ENCODE measurements at regions not wholly inside any gene's neighbourhood (a gene's known extent, or its start where the extent isn't known, plus 50 kb on each side); places are given as distances from the start of the nearest gene placed in this dataset.
"Not testable (repeated sequence)": the region's sequence is repeated elsewhere in the genome, so short reads cannot be mapped to it uniquely, and the experiment has no call there.

GRCh38 chr16:58850678-58851020 lies 116.5 kb upstream of the GOT2 start:
- no peaks in the 10 kb centered on the region for H3K36me3 ChIP-seq
- WGBS, 2 donors (ENCODE audit: low coverage in 1 of 2) = 70% methylated on average over 3 of the region's 3 CpGs; no CpG with 5 or more reads in 1 of the 2 donors
- no peak for TF ChIP-seq POLR2A (IDR thresholded peaks at IDR 0.05)
- TF ChIP-seq POLR2AphosphoS5 (IDR thresholded peaks at IDR 0.05) = no peak
- no peak for TF ChIP-seq EP300 (IDR thresholded peaks at IDR 0.05; ENCODE audit: low read depth)
- TF ChIP-seq, protein P1, sequence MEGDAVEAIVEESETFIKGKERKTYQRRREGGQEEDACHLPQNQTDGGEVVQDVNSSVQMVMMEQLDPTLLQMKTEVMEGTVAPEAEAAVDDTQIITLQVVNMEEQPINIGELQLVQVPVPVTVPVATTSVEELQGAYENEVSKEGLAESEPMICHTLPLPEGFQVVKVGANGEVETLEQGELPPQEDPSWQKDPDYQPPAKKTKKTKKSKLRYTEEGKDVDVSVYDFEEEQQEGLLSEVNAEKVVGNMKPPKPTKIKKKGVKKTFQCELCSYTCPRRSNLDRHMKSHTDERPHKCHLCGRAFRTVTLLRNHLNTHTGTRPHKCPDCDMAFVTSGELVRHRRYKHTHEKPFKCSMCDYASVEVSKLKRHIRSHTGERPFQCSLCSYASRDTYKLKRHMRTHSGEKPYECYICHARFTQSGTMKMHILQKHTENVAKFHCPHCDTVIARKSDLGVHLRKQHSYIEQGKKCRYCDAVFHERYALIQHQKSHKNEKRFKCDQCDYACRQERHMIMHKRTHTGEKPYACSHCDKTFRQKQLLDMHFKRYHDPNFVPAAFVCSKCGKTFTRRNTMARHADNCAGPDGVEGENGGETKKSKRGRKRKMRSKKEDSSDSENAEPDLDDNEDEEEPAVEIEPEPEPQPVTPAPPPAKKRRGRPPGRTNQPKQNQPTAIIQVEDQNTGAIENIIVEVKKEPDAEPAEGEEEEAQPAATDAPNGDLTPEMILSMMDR (IDR thresholded peaks at IDR 0.05) = no peak
- H3K9me3 ChIP-seq = no peaks in the 10 kb centered on the region
- H3K4me3 ChIP-seq = no peak overlapping the region
- H3K27me3 ChIP-seq = no peaks in the 10 kb centered on the region
- intact Hi-C loops (cut with DNase I; ENCODE audit: low total_unique reads) = no loop called here
- no peak overlapping the region for H3K27ac ChIP-seq
- DNase-seq = no peak
- in situ Hi-C loops (cut with MboI; ENCODE audit: low pct_ligation_motif_present in 1 of 4, low pct_unique_long_range_greater_than_20kb in 1 of 4, low sequenced_read_pairs in 3 of 4) = no loop called here
- no peaks in the 10 kb centered on the region for H3K4me1 ChIP-seq

DNA sequence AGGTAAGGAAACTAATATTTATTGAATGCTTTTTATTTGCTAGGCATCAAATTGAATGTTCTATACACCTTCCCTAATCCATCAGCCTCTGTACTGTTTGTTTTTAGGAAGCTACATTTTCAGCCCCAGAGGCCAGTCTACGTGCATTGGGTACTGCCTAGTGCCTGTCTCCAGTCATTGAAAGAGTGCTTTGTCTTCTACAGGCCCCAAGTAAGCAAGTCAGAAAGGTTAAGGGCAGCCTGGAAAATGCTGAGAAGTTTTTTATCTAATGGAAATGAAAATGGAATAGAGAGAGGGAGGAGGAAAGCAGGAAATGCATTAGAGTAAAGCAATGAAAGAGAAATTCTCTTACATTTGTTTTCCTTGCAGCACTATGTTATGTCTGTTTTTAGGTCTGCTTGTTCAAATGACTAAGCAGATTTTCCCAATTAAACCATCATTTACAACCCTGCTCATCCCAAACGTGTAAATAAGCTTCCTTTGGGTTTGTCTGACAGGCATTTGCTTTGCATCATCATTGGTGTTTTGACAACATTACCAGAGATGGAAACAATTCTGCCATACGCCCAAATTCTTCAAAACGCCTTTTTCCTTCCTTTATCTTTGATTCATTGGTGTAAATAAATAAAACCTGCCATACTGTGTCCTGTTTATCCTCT lies 116.0 kb upstream of the GOT2 start:
- no peak overlapping the region for H3K27ac ChIP-seq
- H3K27me3 ChIP-seq = no peaks in the 10 kb centered on the region
- TF ChIP-seq POLR2A (IDR thresholded peaks at IDR 0.05) = no peak
- no peaks in the 10 kb centered on the region for H3K36me3 ChIP-seq
- in situ Hi-C loops (cut with MboI; ENCODE audit: low pct_ligation_motif_present in 1 of 4, low pct_unique_long_range_greater_than_20kb in 1 of 4, low sequenced_read_pairs in 3 of 4) = no loop called here
- H3K4me1 ChIP-seq = no peaks in the 10 kb centered on the region
- intact Hi-C loops (cut with DNase I; ENCODE audit: low total_unique reads) = no loop called here
- 43% methylated on average over 4 of the region's 4 CpGs for WGBS, 2 donors (ENCODE audit: low coverage in 1 of 2)
- no peaks in the 10 kb centered on the region for H3K9me3 ChIP-seq
- no peak overlapping the region for H3K4me3 ChIP-seq
- no peak for DNase-seq

DNA sequence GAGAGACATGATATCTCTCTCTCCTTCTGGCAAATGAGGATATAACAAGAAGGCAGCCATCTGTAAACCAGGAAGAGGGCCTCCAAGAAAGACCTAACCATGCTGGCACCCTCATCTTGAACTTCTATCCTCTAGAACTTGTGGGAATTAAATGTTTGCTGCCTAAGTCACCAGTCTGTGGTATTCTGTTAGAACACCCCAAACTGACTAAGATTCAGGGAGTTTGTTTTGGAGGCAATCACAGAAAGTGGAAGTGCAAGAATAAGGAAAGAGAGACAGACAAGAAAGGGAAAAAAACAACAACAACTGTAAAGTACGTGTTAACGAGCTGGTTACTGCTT lies 114.5 kb upstream of the GOT2 start:
- Histone ChIP-seq H3K27ac (no peak overlapping the region), H3K4me3 (no peak overlapping the region), H3K27me3 (no peaks in the 10 kb centered on the region), H3K4me1 (no peaks in the 10 kb centered on the region), H3K36me3 (no peaks in the 10 kb centered on the region), H3K9me3 (no peaks in the 10 kb centered on the region)
- no peak for DNase-seq
- WGBS, 2 donors (ENCODE audit: low coverage in 1 of 2) = 80 to 84% methylated on average over 2 of the region's 2 CpGs
- in situ Hi-C loops (cut with MboI; ENCODE audit: low pct_ligation_motif_present in 1 of 4, low pct_unique_long_range_greater_than_20kb in 1 of 4, low sequenced_read_pairs in 3 of 4) (no loop called here), intact Hi-C loops (cut with DNase I; ENCODE audit: low total_unique reads) (no loop called here)
- no peak for TF ChIP-seq POLR2AphosphoS5 (IDR thresholded peaks at IDR 0.05)
- TF ChIP-seq EP300 (IDR thresholded peaks at IDR 0.05; ENCODE audit: low read depth) = no peak
- TF ChIP-seq, protein P1 (IDR thresholded peaks at IDR 0.05) = no peak
- TF ChIP-seq POLR2A (IDR thresholded peaks at IDR 0.05) = no peak

DNA sequence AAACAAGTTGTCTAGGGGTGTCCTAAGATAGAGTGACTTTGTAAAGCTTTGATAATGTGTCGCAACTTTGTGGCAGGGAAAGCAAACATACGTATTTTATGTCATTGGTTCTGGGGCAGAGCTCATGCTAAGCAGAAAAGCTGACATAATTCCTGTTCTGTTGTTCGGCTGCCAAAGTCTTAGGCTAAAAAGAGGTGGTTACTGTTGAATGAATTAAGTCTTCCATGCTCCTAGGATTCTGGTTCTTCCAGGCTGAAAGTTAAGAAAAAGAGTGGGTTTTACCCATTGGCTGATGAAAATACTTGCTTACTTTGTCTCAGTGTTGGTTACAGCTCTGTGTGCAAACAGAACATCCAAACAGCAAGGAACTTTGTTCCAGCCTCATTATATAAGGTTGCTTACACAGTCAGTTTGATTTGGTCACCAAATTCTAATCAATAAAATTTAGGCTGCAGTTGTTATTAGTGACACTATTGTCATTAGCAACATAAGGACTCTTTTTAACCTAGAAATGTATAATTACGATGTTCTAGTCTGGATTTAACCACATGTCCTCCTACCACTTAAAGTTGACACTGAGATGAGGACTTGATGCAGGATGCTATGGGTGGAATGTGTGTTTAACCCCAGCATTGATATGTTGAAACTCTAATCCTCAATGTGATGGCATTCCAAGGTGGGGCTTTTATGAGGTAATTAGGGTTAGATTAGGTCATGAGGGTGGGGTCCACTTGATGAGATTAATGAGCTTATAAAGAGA lies 114.0 kb upstream of the GOT2 start:
- H3K27ac ChIP-seq = no peak overlapping the region
- no peaks in the 10 kb centered on the region for H3K27me3 ChIP-seq
- TF ChIP-seq POLR2A (IDR thresholded peaks at IDR 0.05) = no peak
- TF ChIP-seq EP300 (IDR thresholded peaks at IDR 0.05; ENCODE audit: low read depth) = no peak
- no peak for TF ChIP-seq POLR2AphosphoS5 (IDR thresholded peaks at IDR 0.05)
- TF ChIP-seq, protein P1 (IDR thresholded peaks at IDR 0.05) = no peak
- no peak for DNase-seq
- no peaks in the 10 kb centered on the region for H3K36me3 ChIP-seq
- intact Hi-C loops (cut with DNase I; ENCODE audit: low total_unique reads) (no loop called here), in situ Hi-C loops (cut with MboI; ENCODE audit: low pct_ligation_motif_present in 1 of 4, low pct_unique_long_range_greater_than_20kb in 1 of 4, low sequenced_read_pairs in 3 of 4) (no loop called here)
- WGBS, 2 donors (ENCODE audit: low coverage in 1 of 2) = 60 to 62% methylated on average over 3 to 4 of the region's 4 CpGs
- H3K4me1 ChIP-seq = no peaks in the 10 kb centered on the region
- no peak overlapping the region for H3K4me3 ChIP-seq
- no peaks in the 10 kb centered on the region for H3K9me3 ChIP-seq

DNA sequence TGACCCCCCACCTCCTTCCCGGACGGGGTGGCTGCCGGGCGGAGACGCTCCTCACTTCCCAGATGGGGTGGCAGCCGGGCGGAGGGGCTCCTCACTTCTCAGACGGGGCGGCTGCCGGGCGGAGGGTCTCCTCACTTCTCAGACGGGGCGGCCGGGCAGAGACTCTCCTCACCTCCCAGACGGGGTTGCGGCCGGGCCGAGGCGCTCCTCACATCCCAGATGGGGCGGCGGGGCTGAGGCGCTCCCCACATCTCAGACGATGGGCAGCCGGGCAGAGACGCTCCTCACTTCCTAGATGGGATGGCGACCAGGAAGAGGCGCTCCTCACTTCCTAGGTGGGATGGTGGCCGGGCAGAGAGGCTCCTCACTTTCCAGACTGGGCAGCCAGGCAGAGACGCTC lies 112.1 kb upstream of the GOT2 start:
- H3K27ac ChIP-seq; H3K9me3 ChIP-seq; H3K4me3 ChIP-seq; in situ Hi-C loops (cut with MboI; ENCODE audit: low pct_ligation_motif_present in 1 of 4, low pct_unique_long_range_greater_than_20kb in 1 of 4, low sequenced_read_pairs in 3 of 4); DNase-seq; H3K4me1 ChIP-seq; H3K36me3 ChIP-seq; H3K27me3 ChIP-seq; intact Hi-C loops (cut with DNase I; ENCODE audit: low total_unique reads): not testable (repeated sequence)
- 96% methylated on average over 16 of the region's 29 CpGs; no CpG with 5 or more reads in 1 of the 2 donors for WGBS, 2 donors (ENCODE audit: low coverage in 1 of 2)
